NB4 (cell line): ENCODE measurements at regions not wholly inside any gene's neighbourhood (a gene's known extent, or its start where the extent isn't known, plus 50 kb on each side); places are given as distances from the start of the nearest gene placed in this dataset.

Experiments
- DNase-seq: peaks from one replicate; pipeline ENCODE4 v3.0.0; 2010; ENCODE audit warnings: low read depth
- H3K4me3 ChIP-seq: one replicate; pipeline ENCODE4 v1.5.1; 2011; ENCODE audit warnings: mild to moderate bottlenecking, low read depth, low read length, moderate library complexity
- CTCF ChIP-seq: IDR thresholded peaks from one replicate; pipeline ENCODE4 v1.5.1; 2012; ENCODE audit warnings: low read depth, low read length
- MAX ChIP-seq: IDR thresholded peaks from 2 replicates; pipeline ENCODE4 v1.6.1; 2011; ENCODE audit warnings: low read depth, low read length
- MYC ChIP-seq: IDR thresholded peaks from 2 replicates; pipeline ENCODE4 v1.6.1; 2011; ENCODE audit warnings: low read depth, low read length
- POLR2A ChIP-seq: IDR thresholded peaks from 2 replicates; pipeline ENCODE4 v1.6.1; 2011; ENCODE audit warnings: mild to moderate bottlenecking; ENCODE audit not compliant: insufficient read length; ENCODE audit errors: extremely low read depth

GRCh38 chr15:31525185-31525695 is 198.6 kb downstream of the KLF13 start:
- no peak for TF ChIP-seq MYC
- TF ChIP-seq CTCF, result no peak
- TF ChIP-seq POLR2A, result no peak
- TF ChIP-seq MAX, result no peak

GRCh38 chr15:31525988-31526665 is 199.5 kb downstream of the KLF13 start:
- no peak overlapping the region for H3K4me3 ChIP-seq
- no peak for DNase-seq
- no peak for TF ChIP-seq CTCF
- TF ChIP-seq MYC, result no peak
- TF ChIP-seq POLR2A, result no peak
- TF ChIP-seq MAX, result no peak

More at GRCh38 chr15:31525185-31525695, 198.6 kb downstream of the KLF13 start:
- H3K4me3 ChIP-seq, result no peak overlapping the region
- no peak for DNase-seq

GRCh38 chr15:31526916-31527690 is 200.5 kb downstream of the KLF13 start:
- H3K4me3 ChIP-seq, result no peak overlapping the region
- DNase-seq, result no peak
- TF ChIP-seq CTCF (no peak), MAX (no peak), MYC (no peak), POLR2A (no peak)

- DNase-seq, result no peak
- no peak overlapping the region for H3K4me3 ChIP-seq
- TF ChIP-seq POLR2A (no peak), MYC (no peak), CTCF (no peak), MAX (no peak)
Measured at GRCh38 chr15:31528846-31529245, 202.2 kb downstream of the KLF13 start.

- TF ChIP-seq MAX (no peak), CTCF (no peak), MYC (no peak), POLR2A (no peak)
- no peak for DNase-seq
- no peak overlapping the region for H3K4me3 ChIP-seq
Measured at GRCh38 chr15:31537770-31538592, 211.3 kb downstream of the KLF13 start.
